ENCODE measurements at regions not wholly inside any gene's neighbourhood (a gene's known extent, or its start where the extent isn't known, plus 50 kb on each side); places are given as distances from the start of the nearest gene placed in this dataset.
"Not testable (repeated sequence)": the region's sequence is repeated elsewhere in the genome, so short reads cannot be mapped to it uniquely, and the experiment has no call there.

DNA sequence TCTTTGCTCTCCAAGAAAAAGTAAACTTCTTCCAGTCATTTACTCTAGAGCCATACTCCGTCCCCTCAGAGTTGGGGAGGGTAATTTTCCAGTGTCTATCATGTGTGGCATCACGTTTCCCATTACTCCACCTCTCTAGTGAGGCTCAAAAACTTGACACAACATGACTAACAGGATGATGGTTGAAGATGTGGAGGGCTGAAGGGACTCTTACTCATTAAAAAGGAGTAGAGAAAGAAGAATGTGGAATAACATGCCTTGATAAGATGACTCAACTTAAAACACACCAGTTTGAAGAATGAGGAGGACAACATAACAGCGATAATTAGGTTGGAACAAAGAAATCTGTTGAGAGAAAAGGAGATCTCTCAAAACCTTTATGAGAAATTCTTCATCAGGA lies 894.3 kb downstream of the OTOL1 start:
- no peak for DNase-seq

DNA sequence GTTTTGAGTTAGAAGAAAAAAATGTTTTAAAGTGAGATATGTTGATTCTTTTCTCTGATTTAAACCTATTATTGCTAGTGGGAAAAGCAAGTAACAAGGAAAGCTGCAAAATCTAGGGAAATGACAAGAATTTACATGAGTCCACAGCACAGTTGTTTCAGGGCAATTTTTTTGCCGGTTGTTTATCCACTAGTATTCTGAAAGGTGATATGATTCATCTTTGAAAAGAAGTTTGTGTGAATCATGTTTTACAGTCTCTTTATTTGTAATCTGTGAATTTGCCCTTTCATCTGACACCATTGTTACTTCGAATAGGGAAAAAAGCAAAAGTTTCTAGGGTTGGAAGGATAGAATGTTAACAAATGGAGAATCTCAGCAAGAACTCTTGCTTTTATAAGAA lies 894.7 kb downstream of the OTOL1 start:
- DNase-seq = no peak

DNA sequence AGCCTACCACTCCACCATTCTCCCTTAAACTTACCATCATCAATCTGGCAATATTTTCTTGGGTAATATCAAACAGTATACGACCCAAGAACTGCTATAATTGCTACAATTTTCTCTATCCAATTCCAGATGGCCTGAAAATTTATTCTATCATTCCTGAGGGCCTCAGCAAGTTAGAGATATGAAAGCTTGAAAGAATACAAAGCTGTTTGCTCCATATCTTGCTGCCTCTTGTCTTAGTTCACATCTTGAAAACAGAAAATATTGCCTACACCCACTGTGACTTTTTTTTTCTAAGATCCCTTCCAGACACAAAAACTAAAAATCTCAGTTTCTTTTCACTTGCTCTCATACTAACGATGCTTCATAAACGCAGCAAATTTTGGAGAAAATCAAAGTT lies 898.9 kb downstream of the OTOL1 start:
- DNase-seq = no peak

DNA sequence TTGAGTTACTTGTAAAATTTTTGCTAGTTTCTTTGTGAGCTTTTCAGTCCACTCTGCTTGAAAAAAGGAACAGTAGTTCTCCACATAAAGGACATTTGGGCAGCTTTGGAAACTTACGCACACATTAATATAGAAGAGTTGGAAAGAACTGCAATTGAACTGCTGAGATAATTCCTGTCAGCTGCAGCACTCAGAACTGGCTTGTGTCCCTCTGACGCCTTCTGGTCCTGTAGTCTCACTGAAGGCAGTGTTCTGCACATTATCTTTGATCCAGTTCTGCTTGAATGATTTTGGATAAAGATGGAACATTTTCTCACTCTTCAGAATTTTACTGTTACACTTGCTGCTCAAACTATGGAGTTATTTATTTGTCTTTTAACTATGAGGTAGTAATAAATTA lies 901.9 kb downstream of the OTOL1 start:
- no peak for DNase-seq

DNA sequence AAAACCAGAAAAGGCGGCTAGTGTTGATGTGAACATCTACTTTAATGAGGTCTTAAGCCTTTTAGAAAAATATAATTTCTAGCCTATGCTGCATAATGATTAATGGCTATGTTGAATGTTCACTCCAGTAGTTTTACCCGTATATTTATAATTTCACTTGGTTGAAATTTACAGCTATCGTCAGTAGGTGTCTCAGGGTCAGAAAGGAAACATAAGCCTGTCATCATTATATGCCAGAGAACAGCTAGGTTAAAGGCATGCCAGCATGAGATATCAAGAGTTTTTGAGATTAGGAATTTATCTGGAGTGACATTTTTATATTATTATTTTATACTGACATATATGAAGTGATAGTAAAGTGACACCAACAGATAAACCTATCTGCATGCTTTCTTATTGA lies 904.1 kb downstream of the OTOL1 start:
- no peak for DNase-seq

DNA sequence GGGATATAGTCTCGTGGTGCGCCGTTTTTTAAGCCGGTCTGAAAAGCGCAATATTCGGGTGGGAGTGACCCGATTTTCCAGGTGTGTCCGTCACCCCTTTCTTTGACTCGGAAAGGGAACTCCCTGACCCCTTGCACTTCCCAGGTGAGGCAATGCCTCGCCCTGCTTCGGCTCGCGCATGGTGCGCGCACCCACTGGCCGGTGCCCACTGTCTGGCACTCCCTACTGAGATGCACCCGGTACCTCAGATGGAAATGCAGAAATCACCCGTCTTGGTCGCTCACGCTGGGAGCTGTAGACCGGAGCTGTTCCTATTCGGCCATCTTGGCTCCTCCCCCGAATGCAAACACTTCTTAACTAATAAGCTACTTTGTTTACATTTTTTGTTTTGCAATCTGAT lies 914.9 kb downstream of the OTOL1 start:
- not testable (repeated sequence) for DNase-seq

DNA sequence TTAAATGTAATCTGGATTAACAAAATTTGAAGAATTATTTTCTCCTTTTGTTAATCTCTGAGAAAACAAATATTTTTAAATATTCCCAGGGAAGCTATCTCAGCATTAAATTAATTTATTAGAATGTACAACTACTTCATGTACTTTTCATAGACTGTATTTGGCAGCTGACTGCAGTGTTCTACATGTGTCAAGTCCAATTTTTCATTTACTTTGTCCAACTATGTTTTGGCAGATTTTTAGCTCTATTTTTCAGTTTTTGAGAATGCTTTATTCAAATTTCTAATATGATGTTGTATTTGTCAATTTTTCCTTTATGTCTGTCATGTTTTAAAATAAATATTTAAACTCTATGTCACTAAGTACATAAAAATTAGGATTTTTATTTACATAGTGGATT lies 925.1 kb downstream of the OTOL1 start:
- DNase-seq = no peak

DNA sequence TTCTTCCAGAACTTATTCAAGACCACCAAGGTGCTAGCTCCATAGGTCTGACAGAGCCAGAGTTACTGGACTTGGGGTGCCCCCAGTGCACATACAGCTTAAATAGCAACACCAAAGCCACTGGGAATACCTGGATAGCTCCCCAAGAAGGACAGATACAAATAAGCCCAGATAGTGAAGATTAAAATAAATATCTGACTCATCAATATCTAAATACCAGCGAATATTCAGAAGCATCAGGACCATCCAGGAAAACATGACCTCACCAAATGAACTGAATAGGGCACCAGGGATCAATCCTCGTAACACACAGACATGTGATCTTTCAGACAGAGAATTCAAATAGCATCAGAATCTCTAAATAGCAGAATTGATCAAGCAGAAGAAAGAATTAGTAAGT lies 931.6 kb downstream of the OTOL1 start:
- no peak for DNase-seq

DNA sequence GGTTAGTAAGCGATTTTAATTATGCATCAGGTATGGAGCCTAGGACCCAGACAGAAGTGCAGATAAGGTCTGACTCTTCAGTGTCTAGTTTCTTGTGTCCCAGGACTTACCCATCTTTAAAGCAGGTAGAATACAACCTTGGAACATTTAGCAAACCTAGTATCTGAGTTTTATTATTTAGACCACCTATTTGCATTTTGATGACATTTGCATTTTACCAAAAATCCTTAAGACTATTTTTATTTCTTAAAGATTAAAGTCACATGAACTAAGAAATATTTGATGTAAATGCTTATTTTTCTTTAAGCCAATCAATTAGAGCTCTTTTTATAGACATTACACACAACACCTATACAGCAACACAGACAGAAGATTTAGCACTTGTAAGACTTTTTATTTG lies 939.1 kb downstream of the OTOL1 start:
- no peak for DNase-seq

DNA sequence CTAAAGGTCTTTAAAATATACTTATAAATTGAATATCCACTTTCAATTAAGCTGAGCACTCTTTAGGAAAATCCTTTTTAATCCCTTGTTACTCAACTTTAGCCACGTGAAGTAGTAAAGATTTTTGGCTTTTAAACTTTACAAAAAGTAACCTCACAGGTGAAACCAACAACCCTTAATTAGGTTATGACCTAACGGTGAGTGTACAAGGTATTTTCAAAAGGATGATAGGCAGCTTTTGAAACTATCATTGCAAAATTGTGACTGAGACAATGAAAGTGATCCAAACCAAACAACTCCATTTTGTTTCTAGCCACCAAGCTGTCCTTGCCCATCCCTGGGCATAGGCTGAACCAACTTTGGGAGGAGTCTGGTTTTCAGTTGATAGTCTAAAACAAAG lies 940.2 kb downstream of the OTOL1 start:
- no peak for DNase-seq

DNA sequence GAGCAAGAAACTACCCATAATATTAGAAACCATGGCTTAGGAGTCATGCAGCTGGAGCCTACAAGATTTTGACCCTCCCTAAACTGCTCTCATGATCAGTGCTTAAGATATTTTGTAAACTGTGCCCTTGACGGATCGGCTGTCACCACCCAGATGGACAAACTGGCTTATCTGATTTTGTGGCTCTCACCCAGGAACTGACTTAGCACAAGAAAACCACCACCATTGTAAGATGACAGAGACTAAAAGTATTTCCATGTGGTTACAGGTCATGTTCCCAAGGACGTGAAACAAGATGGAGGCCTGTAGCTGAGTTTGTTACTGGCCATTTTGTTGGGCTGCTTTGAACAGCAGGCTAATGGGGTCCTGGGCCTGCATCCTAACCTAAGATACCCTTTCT lies 940.9 kb downstream of the OTOL1 start:
- no peak for DNase-seq

DNA sequence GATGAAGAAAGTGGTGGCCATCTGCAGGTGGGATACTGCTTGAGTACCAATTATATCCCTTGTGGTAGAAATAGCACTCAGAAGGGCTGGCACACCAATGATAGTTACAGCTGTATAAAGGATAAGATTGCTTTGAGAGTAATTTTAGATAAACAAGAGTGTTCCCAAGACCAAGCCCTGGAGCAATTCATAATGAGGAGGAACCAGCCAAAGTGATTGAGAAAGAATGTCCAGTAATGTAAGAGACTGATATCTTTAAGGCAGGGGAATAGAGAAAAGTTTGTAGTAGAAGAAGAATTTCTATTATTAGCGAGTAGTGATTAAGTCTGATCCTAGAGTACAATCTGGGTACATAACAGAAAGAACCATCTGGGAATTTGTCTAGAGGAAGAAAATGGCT lies 945.1 kb downstream of the OTOL1 start:
- no peak for DNase-seq

DNA sequence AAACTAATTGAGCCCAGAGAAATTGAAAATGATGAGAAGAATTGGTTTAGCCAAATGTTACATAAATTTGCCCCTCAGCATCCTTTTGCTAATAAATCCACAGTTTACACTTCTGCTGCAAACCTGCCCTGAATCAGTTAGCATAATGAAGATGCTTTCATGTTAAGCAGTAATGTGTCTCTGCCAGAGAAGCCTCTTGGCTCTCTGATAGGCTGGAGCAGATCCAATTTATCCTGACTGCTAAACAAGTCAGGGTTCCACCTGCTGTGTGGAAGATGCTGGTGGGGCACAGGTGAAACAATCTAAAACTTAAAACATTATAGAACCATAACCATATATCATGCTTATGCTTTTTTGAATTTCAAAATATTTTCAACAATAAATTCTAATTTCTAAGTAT lies 946.8 kb downstream of the OTOL1 start:
- no peak for DNase-seq

DNA sequence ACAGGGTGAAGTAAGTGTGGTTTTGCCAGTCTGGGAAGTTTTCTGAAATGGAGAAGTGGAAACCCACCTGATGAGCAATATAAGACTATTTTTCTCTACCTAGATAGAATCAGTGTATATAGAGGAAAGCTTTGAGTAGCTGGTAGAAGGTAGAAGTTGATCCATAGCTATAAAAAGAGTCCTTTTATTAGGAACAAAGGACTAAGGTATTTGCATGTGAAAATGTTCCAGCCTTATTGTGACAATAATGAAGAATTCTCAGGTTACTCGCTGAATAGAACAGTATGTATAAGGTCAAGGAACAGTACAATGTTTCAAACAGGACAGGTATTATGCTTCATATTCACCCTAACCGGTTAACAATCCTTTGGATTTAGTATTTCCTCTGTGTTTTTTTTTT lies 972.2 kb downstream of the OTOL1 start:
- no peak for DNase-seq

DNA sequence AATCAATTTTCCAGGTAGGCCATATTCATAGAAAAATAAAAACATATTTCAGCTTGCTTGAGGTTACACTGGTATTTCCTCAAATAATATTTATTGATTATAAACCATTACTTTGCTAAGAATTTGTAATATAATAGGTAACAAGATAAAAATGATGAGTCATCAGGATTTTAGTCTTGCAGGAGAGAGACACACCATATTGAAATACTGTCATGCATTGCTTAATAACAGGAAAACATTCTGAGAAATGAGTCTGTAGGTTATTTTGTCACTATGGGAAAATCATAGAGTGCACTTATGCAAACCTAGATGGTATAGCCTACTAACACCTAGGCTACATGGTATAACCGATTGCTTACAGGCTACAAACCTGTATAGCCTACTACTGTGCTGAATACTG lies 990.5 kb downstream of the OTOL1 start:
- no peak for DNase-seq

DNA sequence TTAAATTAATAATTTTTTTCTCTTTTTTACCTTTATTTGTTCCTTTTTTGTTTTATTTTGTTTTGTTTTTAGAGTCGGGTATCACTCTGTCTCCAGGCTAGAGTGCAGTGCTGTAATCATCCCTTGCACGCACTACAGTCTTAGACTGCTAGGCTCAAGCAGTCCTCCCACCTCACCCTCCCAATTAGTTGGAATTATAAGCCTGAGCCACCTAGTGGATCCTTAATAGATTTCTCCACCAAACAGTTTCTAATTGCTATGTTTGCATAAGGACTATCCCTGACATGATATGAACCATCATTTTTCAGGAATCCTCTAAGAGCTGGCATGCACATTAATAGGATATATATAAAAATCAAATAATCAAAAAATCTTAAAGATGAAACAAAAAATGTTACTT lies 993.2 kb downstream of the OTOL1 start:
- no peak for DNase-seq

DNA sequence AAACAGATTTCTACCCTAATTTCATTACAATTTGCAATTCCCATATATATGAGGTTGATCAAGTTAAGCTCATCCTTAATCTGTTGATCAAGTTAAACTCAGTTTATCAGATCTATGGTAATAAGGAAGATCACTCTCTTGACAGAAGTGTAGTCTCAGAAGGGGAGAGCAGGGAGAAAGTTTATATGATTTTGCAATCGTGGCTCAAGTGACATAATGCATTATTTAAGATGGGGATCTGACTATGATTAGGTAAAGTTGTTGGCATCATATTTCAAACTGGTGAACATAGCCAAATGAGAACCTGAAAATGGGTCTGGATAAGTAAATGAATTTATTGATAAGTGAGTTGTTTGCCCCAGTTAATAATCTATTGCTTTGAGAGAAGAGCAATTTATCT lies 995.3 kb downstream of the OTOL1 start:
- no peak for DNase-seq

DNA sequence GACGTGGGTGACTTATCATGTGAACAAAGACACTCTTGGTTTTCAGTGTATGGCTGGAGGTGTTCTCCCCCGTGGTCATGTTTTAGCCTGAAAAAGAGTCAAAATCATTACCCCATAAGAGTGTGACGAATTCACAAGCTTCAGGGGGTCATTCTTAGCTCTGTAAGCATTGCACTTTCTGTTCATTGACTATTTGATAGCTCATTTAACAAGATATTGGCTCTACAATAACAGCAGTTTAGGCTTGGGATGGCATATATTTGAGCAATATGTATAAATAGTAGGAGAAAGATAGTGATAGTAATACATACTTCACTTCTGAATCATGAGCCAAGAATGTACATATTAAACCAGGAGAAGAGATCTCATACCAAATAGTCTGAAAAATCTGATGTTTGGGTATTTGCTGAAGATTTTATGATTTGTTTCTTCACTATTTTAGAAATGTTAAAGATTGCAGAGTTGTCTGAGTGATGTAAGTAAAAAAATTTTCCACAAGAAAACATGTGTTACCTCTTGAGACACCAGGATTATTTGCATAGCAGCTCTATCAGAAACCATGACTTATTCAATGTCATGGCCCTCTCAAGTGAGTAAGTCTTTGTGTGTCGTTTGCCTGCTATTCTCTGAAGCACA lies 996.0 kb downstream of the OTOL1 start:
- no peak for DNase-seq

DNA sequence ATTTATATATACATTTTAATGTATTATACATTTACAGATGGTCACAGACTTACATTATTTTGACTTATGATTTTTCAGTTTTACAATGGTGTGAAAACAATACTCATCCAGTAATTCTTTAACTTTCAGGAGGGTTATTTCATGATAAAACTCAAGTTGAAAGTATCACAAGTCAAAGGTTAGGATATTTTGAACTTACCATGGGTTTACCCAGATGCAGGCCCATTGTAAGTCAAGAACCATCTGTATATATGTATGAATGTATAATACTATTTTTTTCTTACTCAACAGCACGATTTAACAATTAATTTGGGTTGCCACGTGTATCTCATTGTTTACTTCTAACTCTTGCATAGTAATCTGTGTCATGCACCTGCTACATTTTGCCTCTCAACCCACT lies 1002.0 kb downstream of the OTOL1 start:
- no peak for DNase-seq

DNA sequence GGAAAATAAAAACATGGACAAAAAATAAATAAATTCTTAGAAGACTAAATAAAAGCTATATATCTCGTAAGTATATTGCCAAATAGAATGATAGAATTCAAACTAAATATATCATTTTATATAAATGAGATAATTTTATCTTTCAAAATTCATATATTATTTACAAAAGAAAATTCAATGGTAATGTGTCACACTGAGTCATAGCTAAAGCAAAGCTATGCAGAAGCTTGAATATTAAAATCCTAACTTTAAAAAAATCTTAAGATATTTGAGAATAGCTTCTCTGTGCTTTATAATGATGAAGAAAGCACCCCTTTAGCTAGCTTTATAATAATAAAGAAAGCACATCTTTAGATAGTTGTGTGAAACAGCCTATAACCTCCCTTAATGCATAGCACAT lies 1010.8 kb downstream of the OTOL1 start:
- DNase-seq = no peak

DNA sequence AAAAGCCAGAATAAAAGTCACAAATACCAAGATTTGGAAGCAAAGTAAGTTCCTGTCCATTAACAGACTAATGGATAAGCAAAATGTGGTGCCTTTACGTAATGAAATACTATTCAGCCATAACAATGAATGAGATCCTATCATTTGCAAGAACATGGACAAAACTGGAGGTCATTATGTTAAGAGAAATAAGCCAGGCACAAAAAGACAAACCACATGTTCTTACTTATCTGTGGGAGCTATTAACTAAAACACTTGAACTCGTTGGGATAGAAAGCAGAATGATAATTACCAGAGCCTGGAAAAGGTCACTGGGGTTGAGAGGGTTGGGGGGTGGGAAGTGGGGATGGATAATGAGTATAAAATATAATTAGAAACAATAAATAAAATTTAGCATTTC lies 1015.9 kb downstream of the OTOL1 start:
- DNase-seq = no peak

DNA sequence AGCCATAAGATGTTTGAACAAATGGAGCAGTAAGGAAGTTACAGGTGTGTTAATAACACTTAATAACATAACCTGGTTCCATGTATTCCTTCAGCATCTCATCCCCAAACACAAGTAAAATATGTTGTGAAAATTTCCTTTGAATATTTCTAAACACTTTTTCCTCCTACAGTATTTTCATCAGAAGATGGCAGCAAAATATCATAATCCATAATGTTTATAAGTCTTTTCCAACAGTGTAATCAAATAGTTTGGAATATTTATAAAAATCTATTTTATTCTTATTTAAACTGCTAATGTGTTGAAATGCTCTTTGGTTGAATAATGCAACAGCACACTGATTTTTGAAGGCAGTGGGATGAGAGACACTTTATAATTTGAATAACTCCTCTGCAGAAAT lies 1020.5 kb downstream of the OTOL1 start:
- DNase-seq = no peak

DNA sequence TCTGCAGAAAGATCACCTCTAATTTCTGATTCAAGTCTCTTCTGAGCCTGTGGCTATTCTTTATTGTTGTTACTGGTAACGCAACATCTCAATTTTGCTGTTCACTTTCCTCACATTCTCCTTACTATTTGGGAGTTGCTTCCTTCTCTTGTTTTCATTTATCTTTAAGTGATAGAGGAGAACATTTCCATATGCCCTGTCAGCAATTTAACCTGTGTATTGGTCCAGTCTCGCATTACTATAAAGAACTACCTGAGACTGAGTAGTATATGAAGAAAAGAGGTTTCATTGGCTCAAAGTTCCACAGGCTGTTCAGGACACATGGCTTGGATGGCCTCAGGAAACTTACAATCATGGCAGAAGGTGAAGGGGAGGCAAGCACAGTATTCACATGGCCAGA lies 1025.1 kb downstream of the OTOL1 start:
- no peak for DNase-seq

DNA sequence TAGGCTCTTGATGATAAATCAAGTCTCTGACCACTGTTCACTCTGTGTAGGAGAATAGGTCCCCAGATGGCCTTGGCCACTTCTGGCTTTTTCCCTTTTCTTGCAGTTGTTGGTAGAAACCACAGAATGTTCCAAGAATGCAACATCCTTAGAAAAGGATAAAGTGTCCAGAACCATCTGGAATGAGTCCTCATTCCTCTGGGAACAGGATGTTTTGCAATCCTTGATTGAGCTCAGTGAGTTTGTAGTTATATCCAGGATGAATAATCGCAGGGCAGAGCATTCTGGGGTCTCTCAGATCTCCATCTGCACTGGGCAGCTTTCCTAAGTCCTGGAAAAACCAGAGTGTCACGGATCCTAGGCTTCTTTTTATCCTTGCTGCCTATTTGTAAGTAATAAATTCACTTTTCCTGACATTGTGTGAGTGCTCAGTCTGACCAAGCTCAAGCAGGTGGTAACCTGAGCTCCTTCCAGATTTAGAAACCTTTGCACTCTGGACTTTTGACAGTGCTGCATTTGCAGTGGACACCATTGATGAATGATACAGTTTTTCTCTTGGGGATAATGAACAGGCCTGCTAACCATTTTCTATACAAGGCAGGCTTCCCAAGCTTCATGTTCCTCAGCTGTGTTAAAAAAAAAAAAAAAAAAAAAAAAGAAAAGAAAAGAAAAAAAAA lies 1028.6 kb downstream of the OTOL1 start:
- no peak for DNase-seq

Data from amygdala (tissue), 56 donors.